GM23338 (cell line): ENCODE measurements at regions not wholly inside any gene's neighbourhood (a gene's known extent, or its start where the extent isn't known, plus 50 kb on each side); places are given as distances from the start of the nearest gene placed in this dataset.

ENCODE experiments used
- ATAC-seq: fragments of 200-7000 bp; cut with Tn5 transposase; 3 replicates; pipeline ENCODE4 v1.9.1; 2020
- DNase-seq: peaks from one replicate; pipeline ENCODE4 v3.0.0-alpha.2; 2015; ENCODE audit warnings: low spot score
- H2AFZ ChIP-seq: fragments of 200-600 bp; sonication (generic); 2 replicates; pipeline ENCODE4 v1.8.0; 2016; ENCODE audit warnings: antibody characterized with exemption, mild to moderate bottlenecking, moderate library complexity
- H3F3A ChIP-seq: fragments of 200-600 bp; sonication (generic); replicated peaks from 2 replicates; pipeline ENCODE4 v1.8.0; 2017; ENCODE audit warnings: antibody characterized with exemption, mixed run types, low read depth
- H3K27ac ChIP-seq: fragments of 200-600 bp; sonication (generic); 2 replicates; pipeline ENCODE4 v1.6.1; 2016; ENCODE audit warnings: low read depth
- H3K27me3 ChIP-seq: fragments of 200-600 bp; sonication (generic); 2 replicates; pipeline ENCODE4 v1.8.0; 2016; ENCODE audit warnings: mild to moderate bottlenecking, mixed run types, moderate library complexity; ENCODE audit not compliant: insufficient read depth
- H3K36me3 ChIP-seq: fragments of 200-600 bp; sonication (generic); 2 replicates; pipeline ENCODE4 v1.8.0; 2016; ENCODE audit warnings: mild to moderate bottlenecking; ENCODE audit not compliant: insufficient read depth
- H3K4me1 ChIP-seq: fragments of 200-600 bp; sonication (generic); 2 replicates; pipeline ENCODE4 v1.8.0; 2016; ENCODE audit warnings: mild to moderate bottlenecking, moderate library complexity; ENCODE audit not compliant: insufficient read depth
- H3K4me2 ChIP-seq: fragments of 200-600 bp; sonication (generic); 2 replicates; pipeline ENCODE4 v1.7.1; 2017; ENCODE audit warnings: mixed run types
- H3K4me3 ChIP-seq: fragments of 200-600 bp; sonication (generic); 2 replicates; pipeline ENCODE4 v1.6.1; 2016; ENCODE audit warnings: mixed run types
- H3K79me2 ChIP-seq: fragments of 200-600 bp; sonication (generic); replicated peaks from 2 replicates; pipeline ENCODE4 v1.8.0; 2017; ENCODE audit warnings: mild to moderate bottlenecking; ENCODE audit not compliant: insufficient read depth
- H3K9me2 ChIP-seq: fragments of 200-600 bp; sonication (generic); 2 replicates; pipeline ENCODE4 v1.8.0; 2017; ENCODE audit not compliant: insufficient read depth
- H4K20me1 ChIP-seq: fragments of 200-600 bp; sonication (generic); replicated peaks from 2 replicates; pipeline ENCODE4 v1.8.0; 2017; ENCODE audit warnings: mild to moderate bottlenecking; ENCODE audit not compliant: insufficient read depth
- H3K27ac Mint-ChIP-seq: 2 replicates; pipeline ENCODE4 v1.8.0; 2020; ENCODE audit warnings: inconsistent platforms, mild to moderate bottlenecking, moderate library complexity, mixed read lengths
- H3K27me3 Mint-ChIP-seq: 3 replicates; pipeline ENCODE4 v1.8.0; 2022; ENCODE audit warnings: low read depth, mild to moderate bottlenecking, moderate library complexity, mixed read lengths, inconsistent platforms; ENCODE audit not compliant: insufficient read depth, poor library complexity
- H3K36me3 Mint-ChIP-seq: 3 replicates; pipeline ENCODE4 v1.8.0; 2021; ENCODE audit warnings: low read depth, mild to moderate bottlenecking, inconsistent platforms, moderate library complexity, mixed read lengths
- H3K4me1 Mint-ChIP-seq: 3 replicates; pipeline ENCODE4 v1.8.0; 2020; ENCODE audit warnings: mild to moderate bottlenecking, inconsistent platforms, mixed read lengths
- H3K4me3 Mint-ChIP-seq: 3 replicates; pipeline ENCODE4 v1.8.0; 2021; ENCODE audit warnings: moderate library complexity, mild to moderate bottlenecking, inconsistent platforms, mixed read lengths
- H3K9me3 Mint-ChIP-seq: 3 replicates; pipeline ENCODE4 v1.8.0; 2020; ENCODE audit warnings: moderate library complexity, mild to moderate bottlenecking, inconsistent platforms, mixed read lengths
- CREB1 ChIP-seq: fragments of 250-450 bp; sonication (Bioruptor Pico); IDR thresholded peaks from 2 replicates; pipeline ENCODE4 v1.5.0; 2020; ENCODE audit warnings: low read depth, mild to moderate bottlenecking, moderate library complexity
- CTCF ChIP-seq, 2 experiments: fragments of 200-600 bp in 1 of 2; sonication (generic) in 1 of 2; conservative IDR thresholded peaks; 2 replicates each; pipeline versions ENCODE4 v1.5.1 to v1.6.1; 2016 to 2017; ENCODE audit warnings: antibody characterized with exemption in 2 of 2, low read depth in 2 of 2, mild to moderate bottlenecking in 2 of 2, moderate library complexity in 1 of 2
- EZH2 ChIP-seq: fragments of 200-600 bp; sonication (generic); IDR thresholded peaks from one replicate; pipeline ENCODE4 v1.8.0; 2017; ENCODE audit warnings: antibody characterized with exemption, mild to moderate bottlenecking, low read depth; ENCODE audit not compliant: unreplicated experiment
- EZH2phosphoT487 ChIP-seq: fragments of 200-600 bp; sonication (generic); IDR thresholded peaks from one replicate; pipeline ENCODE4 v1.8.1; 2018; ENCODE audit warnings: antibody characterized with exemption; ENCODE audit not compliant: unreplicated experiment
- JUNB ChIP-seq: IDR thresholded peaks from one replicate; pipeline ENCODE4 v1.6.1; 2016; ENCODE audit warnings: antibody characterized with exemption; ENCODE audit not compliant: unreplicated experiment
- NANOG ChIP-seq: IDR thresholded peaks from 2 replicates; pipeline ENCODE4 v1.6.1; 2016; ENCODE audit warnings: antibody characterized with exemption, borderline replicate concordance
- POLR2AphosphoS5 ChIP-seq: IDR thresholded peaks from 2 replicates; pipeline ENCODE4 v1.6.1; 2016; ENCODE audit warnings: antibody characterized with exemption, low read depth
- TF ChIP-seq, protein P1 (sequence below): fragments of 250-450 bp; sonication (Bioruptor Pico); IDR thresholded peaks from 2 replicates; pipeline ENCODE4 v1.5.0; 2020; ENCODE audit warnings: mild to moderate bottlenecking, moderate library complexity
- TF ChIP-seq, protein P2 (sequence below): IDR thresholded peaks from one replicate; pipeline ENCODE4 v1.6.1; 2018; ENCODE audit warnings: antibody characterized with exemption; ENCODE audit not compliant: unreplicated experiment

- H3K9me3 Mint-ChIP-seq: no peaks in the 10 kb centered on the region
- ATAC-seq: no peak
- H2AFZ ChIP-seq: no peak overlapping the region
- peaks cover 23% of the 10 kb centered on the region for H3K4me1 Mint-ChIP-seq
- TF ChIP-seq CTCF (conservative IDR thresholded peaks at IDR 0.05; ENCODE audit: low read depth in 2 of 2): no peak
- no peak for TF ChIP-seq EZH2phosphoT487
- TF ChIP-seq NANOG: no peak
- no peak for TF ChIP-seq CREB1
- TF ChIP-seq POLR2AphosphoS5: no peak
- TF ChIP-seq JUNB: no peak
- TF ChIP-seq EZH2: no peak
- TF ChIP-seq, protein P1, sequence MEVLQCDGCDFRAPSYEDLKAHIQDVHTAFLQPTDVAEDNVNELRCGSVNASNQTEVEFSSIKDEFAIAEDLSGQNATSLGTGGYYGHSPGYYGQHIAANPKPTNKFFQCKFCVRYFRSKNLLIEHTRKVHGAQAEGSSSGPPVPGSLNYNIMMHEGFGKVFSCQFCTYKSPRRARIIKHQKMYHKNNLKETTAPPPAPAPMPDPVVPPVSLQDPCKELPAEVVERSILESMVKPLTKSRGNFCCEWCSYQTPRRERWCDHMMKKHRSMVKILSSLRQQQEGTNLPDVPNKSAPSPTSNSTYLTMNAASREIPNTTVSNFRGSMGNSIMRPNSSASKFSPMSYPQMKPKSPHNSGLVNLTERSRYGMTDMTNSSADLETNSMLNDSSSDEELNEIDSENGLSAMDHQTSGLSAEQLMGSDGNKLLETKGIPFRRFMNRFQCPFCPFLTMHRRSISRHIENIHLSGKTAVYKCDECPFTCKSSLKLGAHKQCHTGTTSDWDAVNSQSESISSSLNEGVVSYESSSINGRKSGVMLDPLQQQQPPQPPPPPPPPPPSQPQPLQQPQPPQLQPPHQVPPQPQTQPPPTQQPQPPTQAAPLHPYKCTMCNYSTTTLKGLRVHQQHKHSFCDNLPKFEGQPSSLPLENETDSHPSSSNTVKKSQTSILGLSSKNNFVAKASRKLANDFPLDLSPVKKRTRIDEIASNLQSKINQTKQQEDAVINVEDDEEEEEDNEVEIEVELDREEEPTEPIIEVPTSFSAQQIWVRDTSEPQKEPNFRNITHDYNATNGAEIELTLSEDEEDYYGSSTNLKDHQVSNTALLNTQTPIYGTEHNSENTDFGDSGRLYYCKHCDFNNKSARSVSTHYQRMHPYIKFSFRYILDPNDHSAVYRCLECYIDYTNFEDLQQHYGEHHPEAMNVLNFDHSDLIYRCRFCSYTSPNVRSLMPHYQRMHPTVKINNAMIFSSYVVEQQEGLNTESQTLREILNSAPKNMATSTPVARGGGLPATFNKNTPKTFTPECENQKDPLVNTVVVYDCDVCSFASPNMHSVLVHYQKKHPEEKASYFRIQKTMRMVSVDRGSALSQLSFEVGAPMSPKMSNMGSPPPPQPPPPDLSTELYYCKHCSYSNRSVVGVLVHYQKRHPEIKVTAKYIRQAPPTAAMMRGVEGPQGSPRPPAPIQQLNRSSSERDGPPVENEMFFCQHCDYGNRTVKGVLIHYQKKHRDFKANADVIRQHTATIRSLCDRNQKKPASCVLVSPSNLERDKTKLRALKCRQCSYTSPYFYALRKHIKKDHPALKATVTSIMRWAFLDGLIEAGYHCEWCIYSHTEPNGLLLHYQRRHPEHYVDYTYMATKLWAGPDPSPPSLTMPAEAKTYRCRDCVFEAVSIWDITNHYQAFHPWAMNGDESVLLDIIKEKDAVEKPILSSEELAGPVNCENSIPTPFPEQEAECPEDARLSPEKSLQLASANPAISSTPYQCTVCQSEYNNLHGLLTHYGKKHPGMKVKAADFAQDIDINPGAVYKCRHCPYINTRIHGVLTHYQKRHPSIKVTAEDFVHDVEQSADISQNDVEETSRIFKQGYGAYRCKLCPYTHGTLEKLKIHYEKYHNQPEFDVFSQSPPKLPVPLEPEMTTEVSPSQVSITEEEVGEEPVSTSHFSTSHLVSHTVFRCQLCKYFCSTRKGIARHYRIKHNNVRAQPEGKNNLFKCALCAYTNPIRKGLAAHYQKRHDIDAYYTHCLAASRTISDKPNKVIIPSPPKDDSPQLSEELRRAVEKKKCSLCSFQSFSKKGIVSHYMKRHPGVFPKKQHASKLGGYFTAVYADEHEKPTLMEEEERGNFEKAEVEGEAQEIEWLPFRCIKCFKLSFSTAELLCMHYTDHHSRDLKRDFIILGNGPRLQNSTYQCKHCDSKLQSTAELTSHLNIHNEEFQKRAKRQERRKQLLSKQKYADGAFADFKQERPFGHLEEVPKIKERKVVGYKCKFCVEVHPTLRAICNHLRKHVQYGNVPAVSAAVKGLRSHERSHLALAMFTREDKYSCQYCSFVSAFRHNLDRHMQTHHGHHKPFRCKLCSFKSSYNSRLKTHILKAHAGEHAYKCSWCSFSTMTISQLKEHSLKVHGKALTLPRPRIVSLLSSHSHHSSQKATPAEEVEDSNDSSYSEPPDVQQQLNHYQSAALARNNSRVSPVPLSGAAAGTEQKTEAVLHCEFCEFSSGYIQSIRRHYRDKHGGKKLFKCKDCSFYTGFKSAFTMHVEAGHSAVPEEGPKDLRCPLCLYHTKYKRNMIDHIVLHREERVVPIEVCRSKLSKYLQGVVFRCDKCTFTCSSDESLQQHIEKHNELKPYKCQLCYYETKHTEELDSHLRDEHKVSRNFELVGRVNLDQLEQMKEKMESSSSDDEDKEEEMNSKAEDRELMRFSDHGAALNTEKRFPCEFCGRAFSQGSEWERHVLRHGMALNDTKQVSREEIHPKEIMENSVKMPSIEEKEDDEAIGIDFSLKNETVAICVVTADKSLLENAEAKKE (CRISPR knock-in tag): no peak
- TF ChIP-seq, protein P2, sequence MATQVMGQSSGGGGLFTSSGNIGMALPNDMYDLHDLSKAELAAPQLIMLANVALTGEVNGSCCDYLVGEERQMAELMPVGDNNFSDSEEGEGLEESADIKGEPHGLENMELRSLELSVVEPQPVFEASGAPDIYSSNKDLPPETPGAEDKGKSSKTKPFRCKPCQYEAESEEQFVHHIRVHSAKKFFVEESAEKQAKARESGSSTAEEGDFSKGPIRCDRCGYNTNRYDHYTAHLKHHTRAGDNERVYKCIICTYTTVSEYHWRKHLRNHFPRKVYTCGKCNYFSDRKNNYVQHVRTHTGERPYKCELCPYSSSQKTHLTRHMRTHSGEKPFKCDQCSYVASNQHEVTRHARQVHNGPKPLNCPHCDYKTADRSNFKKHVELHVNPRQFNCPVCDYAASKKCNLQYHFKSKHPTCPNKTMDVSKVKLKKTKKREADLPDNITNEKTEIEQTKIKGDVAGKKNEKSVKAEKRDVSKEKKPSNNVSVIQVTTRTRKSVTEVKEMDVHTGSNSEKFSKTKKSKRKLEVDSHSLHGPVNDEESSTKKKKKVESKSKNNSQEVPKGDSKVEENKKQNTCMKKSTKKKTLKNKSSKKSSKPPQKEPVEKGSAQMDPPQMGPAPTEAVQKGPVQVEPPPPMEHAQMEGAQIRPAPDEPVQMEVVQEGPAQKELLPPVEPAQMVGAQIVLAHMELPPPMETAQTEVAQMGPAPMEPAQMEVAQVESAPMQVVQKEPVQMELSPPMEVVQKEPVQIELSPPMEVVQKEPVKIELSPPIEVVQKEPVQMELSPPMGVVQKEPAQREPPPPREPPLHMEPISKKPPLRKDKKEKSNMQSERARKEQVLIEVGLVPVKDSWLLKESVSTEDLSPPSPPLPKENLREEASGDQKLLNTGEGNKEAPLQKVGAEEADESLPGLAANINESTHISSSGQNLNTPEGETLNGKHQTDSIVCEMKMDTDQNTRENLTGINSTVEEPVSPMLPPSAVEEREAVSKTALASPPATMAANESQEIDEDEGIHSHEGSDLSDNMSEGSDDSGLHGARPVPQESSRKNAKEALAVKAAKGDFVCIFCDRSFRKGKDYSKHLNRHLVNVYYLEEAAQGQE: no peak
- peaks cover 98% of the 10 kb centered on the region for H3K27me3 Mint-ChIP-seq
- H3K4me1 ChIP-seq: no peaks in the 10 kb centered on the region
- H3K36me3 Mint-ChIP-seq: no peaks in the 10 kb centered on the region; the same call in 2 of the 3 replicates
- H3K79me2 ChIP-seq: no peaks in the 10 kb centered on the region
- no peak overlapping the region for H3K27ac ChIP-seq
- H3K27me3 ChIP-seq: peaks cover 98% of the 10 kb centered on the region
- DNase-seq: no peak
- no peak overlapping the region for H3K4me2 ChIP-seq
- H3K36me3 ChIP-seq: no peaks in the 10 kb centered on the region
- no peak overlapping the region for H3K27ac Mint-ChIP-seq
- H4K20me1 ChIP-seq: no peaks in the 10 kb centered on the region
- H3K4me3 Mint-ChIP-seq: no peak overlapping the region
- no peaks in the 10 kb centered on the region for H3K9me2 ChIP-seq
- no peaks in the 10 kb centered on the region for H3F3A ChIP-seq
- H3K4me3 ChIP-seq: no peak overlapping the region
These were observed 101.2 kb downstream of the VPREB1 start for GRCh38 chr22:22345781-22346180.
